DOHH2 (cell line): ENCODE measurements at regions not wholly inside any gene's neighbourhood (a gene's known extent, or its start where the extent isn't known, plus 50 kb on each side); places are given as distances from the start of the nearest gene placed in this dataset.

Source experiments
- H3F3A ChIP-seq: fragments of 200-600 bp; sonication (generic), shearing (Covaris generic); 2 replicates; pipeline ENCODE4 v1.6.0; 2016; ENCODE audit warnings: antibody characterized with exemption, mild to moderate bottlenecking; ENCODE audit not compliant: control insufficient read depth, insufficient read depth
- H3K27ac ChIP-seq: fragments of 200-600 bp; sonication (generic); 2 replicates; pipeline ENCODE4 v1.5.1; 2014; ENCODE audit warnings: low read depth, mild to moderate bottlenecking, low read length, moderate library complexity
- H3K27me3 ChIP-seq: fragments of 200-600 bp; sonication (generic); 2 replicates; pipeline ENCODE4 v1.6.1; 2014; ENCODE audit warnings: mild to moderate bottlenecking, low read length, mixed read lengths; ENCODE audit not compliant: control insufficient read depth
- H3K36me3 ChIP-seq: fragments of 200-600 bp; sonication (generic); 2 replicates; pipeline ENCODE4 v1.6.1; 2014; ENCODE audit warnings: mild to moderate bottlenecking, low read length, moderate library complexity, mixed read lengths; ENCODE audit not compliant: control insufficient read depth
- H3K4me1 ChIP-seq: fragments of 200-600 bp; sonication (generic); 2 replicates; pipeline ENCODE4 v1.6.1; 2014; ENCODE audit warnings: mild to moderate bottlenecking, low read length, mixed read lengths; ENCODE audit not compliant: control insufficient read depth
- H3K4me2 ChIP-seq: fragments of 200-600 bp; sonication (generic); 2 replicates; pipeline ENCODE4 v1.6.0; 2014; ENCODE audit warnings: mild to moderate bottlenecking, low read length, moderate library complexity
- H3K4me3 ChIP-seq: fragments of 200-600 bp; sonication (generic); 2 replicates; pipeline ENCODE4 v1.5.1; 2014; ENCODE audit warnings: mild to moderate bottlenecking, low read length, mixed read lengths
- H3K79me2 ChIP-seq: fragments of 200-600 bp; sonication (generic); 2 replicates; pipeline ENCODE4 v1.6.1; 2014; ENCODE audit warnings: mild to moderate bottlenecking, low read length, mixed read lengths; ENCODE audit not compliant: control insufficient read depth
- H3K9me2 ChIP-seq: fragments of 200-600 bp; sonication (generic); replicated peaks from 2 replicates; pipeline ENCODE4 v1.6.1; 2014; ENCODE audit warnings: mild to moderate bottlenecking, low read length, mixed read lengths; ENCODE audit not compliant: control insufficient read depth
- H3K9me3 ChIP-seq: fragments of 200-600 bp; sonication (generic); 2 replicates; pipeline ENCODE4 v1.6.1; 2014; ENCODE audit warnings: antibody characterized with exemption, low read length, mixed read lengths; ENCODE audit not compliant: control insufficient read depth, insufficient read depth
- H4K20me1 ChIP-seq: fragments of 200-600 bp; sonication (generic); 2 replicates; pipeline ENCODE4 v1.6.0; 2014; ENCODE audit warnings: low read depth, mild to moderate bottlenecking, antibody characterized with exemption, low read length, moderate library complexity; ENCODE audit not compliant: control insufficient read depth, insufficient read depth
- EZH2phosphoT487 ChIP-seq: fragments of 200-600 bp; sonication (generic); IDR thresholded peaks from 2 replicates; pipeline ENCODE4 v1.6.1; 2017; ENCODE audit warnings: borderline replicate concordance, mild to moderate bottlenecking, antibody characterized with exemption, low read length, moderate library complexity, mixed read lengths
- TF ChIP-seq, protein P1 (sequence below): fragments of 200-600 bp; sonication (generic); IDR thresholded peaks from one replicate; pipeline ENCODE4 v1.5.1; 2014; ENCODE audit warnings: antibody characterized with exemption, mild to moderate bottlenecking, low read depth, low read length; ENCODE audit not compliant: poor library complexity, severe bottlenecking

DNA sequence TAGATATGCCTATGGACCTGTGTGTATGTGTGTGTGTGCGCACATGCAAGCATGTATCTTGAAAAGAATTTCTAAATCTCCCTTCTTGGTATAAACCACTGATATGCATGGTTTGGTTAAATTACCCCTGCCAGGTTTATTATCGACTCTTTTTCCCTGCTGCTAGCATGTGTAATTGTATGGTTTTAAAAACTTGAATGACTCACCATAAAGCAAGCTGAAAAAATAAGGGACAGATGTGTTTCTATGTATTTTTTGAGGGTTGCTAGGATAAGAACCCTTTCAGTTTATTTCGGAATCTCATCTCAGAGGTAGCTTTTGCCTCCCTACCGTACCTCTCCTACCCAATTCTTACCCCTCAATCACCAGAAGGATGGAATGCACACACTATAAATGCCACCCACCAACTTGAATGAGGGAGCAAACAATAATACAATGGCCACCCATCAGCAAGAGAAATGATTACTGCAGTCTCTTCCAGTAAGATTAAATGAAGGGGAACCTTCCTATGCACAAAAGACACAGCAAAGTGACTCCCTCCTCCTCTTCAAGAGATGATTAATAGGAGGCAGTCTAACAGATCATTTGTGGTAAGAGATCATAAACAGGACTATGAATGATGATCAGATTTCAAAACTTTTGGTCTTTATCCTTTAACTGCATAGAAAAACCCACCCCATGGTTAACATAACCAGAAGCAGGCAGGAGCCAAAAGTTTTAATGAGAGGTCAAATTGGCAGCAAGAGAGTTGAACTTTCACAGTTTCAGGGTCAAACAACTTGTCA, 357.2 kb downstream of the SATB2 start:
- no peak overlapping the region for H3K4me2 ChIP-seq
- no peak for TF ChIP-seq EZH2phosphoT487
- TF ChIP-seq, protein P1, sequence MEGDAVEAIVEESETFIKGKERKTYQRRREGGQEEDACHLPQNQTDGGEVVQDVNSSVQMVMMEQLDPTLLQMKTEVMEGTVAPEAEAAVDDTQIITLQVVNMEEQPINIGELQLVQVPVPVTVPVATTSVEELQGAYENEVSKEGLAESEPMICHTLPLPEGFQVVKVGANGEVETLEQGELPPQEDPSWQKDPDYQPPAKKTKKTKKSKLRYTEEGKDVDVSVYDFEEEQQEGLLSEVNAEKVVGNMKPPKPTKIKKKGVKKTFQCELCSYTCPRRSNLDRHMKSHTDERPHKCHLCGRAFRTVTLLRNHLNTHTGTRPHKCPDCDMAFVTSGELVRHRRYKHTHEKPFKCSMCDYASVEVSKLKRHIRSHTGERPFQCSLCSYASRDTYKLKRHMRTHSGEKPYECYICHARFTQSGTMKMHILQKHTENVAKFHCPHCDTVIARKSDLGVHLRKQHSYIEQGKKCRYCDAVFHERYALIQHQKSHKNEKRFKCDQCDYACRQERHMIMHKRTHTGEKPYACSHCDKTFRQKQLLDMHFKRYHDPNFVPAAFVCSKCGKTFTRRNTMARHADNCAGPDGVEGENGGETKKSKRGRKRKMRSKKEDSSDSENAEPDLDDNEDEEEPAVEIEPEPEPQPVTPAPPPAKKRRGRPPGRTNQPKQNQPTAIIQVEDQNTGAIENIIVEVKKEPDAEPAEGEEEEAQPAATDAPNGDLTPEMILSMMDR = no peak
- no peaks in the 10 kb centered on the region for H4K20me1 ChIP-seq
- no peaks in the 10 kb centered on the region for H3F3A ChIP-seq
- H3K9me2 ChIP-seq = no peaks in the 10 kb centered on the region
- no peaks in the 10 kb centered on the region for H3K4me1 ChIP-seq
- H3K79me2 ChIP-seq = no peaks in the 10 kb centered on the region
- no peaks in the 10 kb centered on the region for H3K27me3 ChIP-seq
- no peaks in the 10 kb centered on the region for H3K36me3 ChIP-seq
- H3K27ac ChIP-seq = no peak overlapping the region
- no peaks in the 10 kb centered on the region for H3K9me3 ChIP-seq
- no peak overlapping the region for H3K4me3 ChIP-seq

DNA sequence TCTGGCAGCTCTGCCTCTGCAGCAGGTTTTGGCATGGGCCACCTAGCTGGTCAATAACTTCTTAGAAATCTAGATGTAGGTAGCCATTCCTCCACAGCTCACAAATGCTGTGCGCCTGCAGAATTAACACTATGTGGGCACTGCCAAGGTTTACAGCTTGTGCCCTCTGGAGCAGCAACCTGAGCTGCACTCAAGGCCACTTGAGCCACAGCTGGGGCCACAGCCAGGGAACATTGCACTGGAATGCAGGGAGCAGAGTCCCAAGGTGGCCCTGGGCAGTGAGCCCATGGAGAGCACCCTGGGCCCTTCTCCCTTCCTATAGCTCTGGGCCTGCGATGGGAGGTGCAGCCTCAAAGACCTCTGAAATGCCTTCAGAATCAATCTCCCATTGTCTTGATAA, 365.3 kb downstream of the SATB2 start:
- Histone ChIP-seq H3K4me3 (no peak overlapping the region), H3K27me3 (no peaks in the 10 kb centered on the region), H3K4me1 (no peaks in the 10 kb centered on the region), H4K20me1 (no peaks in the 10 kb centered on the region), H3F3A (no peaks in the 10 kb centered on the region), H3K36me3 (no peaks in the 10 kb centered on the region), H3K4me2 (no peak overlapping the region), H3K27ac (no peak overlapping the region), H3K79me2 (no peaks in the 10 kb centered on the region), H3K9me3 (no peaks in the 10 kb centered on the region), H3K9me2 (no peaks in the 10 kb centered on the region)
- no peak for TF ChIP-seq EZH2phosphoT487
- TF ChIP-seq, protein P1 = no peak

DNA sequence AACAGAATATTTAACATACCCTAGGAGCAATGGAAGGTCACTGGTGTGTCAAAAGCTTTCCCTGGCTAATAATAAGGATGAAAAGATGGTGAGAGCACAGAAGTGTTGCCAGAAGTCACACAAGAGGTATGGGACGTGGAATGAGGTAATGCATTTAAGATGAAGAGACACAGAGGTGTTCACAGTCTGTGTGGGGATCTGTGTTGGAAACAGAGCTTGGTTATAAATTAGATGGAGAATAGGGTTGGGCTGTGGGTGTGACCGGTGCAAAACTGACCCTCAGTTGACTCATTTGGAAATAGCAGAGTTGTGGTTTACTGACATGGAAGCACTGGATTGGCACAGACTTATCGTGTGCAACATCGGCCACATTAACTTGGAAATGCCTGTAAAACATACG, 372.5 kb downstream of the SATB2 start:
- no peak overlapping the region for H3K4me2 ChIP-seq

More for the DNA sequence above, 372.5 kb downstream of the SATB2 start:
- Histone ChIP-seq H3K79me2 (no peaks in the 10 kb centered on the region), H4K20me1 (no peaks in the 10 kb centered on the region), H3F3A (no peaks in the 10 kb centered on the region), H3K27me3 (no peaks in the 10 kb centered on the region), H3K9me2 (no peaks in the 10 kb centered on the region), H3K27ac (no peak overlapping the region), H3K4me3 (no peak overlapping the region), H3K4me1 (no peaks in the 10 kb centered on the region), H3K36me3 (no peaks in the 10 kb centered on the region), H3K9me3 (no peaks in the 10 kb centered on the region)
- TF ChIP-seq, protein P1 = no peak
- TF ChIP-seq EZH2phosphoT487 = no peak
